Colon (tissue), 2 donors: ENCODE measurements at regions not wholly inside any gene's neighbourhood (a gene's known extent, or its start where the extent isn't known, plus 50 kb on each side); places are given as distances from the start of the nearest gene placed in this dataset.

ENCODE experiments used
- FAIRE-seq: peaks from 2 replicates; lab custom pipeline; 2012; peaks lifted over from hg19 to GRCh38; lab: Jason Lieb, UNC
- donor health status: control.
- donor health status: control.

- FAIRE-seq, result no peak
Measured at GRCh38 chr10:128978211-128978610, 488.8 kb upstream of the MGMT start.

DNA sequence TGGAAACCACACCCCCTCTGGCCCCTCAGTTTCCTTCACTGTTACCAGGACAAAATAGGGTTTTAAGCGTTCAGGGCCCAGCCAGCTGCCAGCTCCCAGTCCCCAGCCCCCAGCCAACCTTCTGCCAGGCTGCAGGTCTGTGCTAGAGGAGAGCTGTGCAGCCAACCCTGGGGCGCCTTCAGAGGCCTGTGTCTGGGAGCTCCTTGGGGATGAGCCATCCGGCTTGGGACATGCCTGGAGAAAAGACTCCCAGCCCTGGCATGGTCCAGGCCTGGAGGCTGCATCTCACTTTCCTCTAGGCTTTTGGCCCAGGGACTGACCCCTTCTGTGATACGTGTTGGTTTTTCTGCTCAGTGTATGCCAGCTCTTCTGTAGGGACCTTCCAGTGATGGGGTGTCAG lies 487.6 kb upstream of the MGMT start:
- no peak for FAIRE-seq

- no peak for FAIRE-seq
Measured at GRCh38 chr10:128981251-128981650, 485.8 kb upstream of the MGMT start.

DNA sequence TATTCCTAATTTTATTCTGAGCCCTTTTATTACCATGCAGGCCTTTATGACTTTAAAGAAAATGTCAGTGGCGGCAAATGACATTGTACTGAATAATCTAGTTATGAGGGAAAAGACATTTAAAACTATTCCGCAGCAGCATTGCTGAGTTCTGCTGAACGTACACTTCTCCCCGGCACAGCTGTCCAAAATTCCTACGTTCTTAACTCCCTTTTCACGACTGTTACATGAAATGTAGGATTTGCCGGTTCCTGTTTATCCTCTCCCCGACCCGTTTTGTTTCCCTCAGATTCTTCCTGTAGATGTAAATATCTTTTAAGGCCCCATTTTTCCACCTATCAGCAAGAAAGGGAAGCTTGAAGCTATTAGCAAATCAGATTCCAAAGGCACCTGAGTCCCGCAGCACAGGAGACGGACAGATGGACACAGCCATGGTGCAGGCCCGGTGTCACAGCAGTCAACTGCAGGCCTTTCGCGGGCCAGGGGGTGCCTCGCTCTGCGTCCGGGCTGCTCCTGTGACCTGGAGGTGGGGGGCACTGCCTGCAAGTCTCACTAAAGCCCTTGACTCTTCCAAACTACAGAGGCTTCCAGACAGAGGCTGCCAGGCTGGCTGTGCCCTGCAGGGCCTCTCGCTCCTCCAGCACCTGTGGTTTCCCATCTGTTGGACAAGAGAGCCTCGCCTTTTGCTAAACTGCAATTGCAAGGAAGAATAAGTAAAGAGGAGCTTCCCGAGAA lies 485.0 kb upstream of the MGMT start:
- no peak for FAIRE-seq

DNA sequence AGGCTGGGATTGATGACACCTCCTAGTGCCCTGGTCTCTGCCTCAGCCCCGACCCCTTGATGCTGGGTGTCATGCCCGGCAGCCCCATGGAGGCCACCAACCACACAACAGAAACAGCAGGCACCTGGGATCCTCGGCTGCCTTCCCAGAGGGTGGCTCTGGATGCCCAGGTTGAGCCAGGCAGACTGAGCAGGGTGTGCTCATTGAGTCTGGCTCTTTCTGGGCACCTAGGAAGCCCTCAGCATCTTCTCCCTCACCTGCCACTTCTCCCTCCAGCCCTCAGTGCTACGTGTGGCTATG lies 484.5 kb upstream of the MGMT start:
- no peak for FAIRE-seq

DNA sequence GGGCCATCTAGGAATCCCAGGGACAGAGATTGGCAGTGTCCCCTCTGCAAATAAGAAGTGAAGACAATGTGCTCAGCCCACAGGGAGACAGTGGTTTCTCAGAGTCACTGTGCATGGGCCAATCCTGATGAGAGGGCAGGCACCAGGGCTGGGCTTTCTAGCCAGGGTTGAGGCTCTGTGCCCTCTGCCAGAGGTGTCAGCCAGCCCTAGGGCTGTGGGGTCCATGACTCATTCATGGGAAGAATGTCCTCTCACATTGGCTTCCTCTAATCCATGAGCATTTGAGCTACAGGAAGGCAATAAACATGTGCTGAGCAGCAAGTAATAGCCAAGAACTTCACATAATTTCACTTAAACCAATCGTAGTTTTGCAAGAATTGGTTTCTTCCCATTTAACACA lies 482.0 kb upstream of the MGMT start:
- FAIRE-seq, result no peak

- no peak for FAIRE-seq
Measured at GRCh38 chr10:128990986-128991385, 476.1 kb upstream of the MGMT start.

DNA sequence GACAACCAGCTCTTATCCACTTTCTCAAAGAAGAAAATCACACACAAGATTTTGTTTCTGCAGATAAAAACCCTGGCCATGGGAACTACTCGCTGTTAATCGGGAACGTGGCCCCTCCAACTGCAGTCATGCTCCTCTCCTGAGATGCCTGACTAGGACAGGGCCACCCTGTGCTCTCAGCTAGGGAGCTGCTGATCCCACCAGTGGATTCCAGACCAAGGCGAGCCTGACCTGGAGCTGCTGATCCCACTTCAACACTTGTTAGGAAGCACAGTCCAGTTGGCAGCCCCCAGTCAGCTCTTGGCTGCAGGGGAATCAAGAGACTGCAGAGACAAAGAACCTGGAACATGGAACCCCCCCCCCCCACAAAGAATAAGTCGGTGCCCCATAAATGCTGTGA lies 474.3 kb upstream of the MGMT start:
- FAIRE-seq, result no peak

DNA sequence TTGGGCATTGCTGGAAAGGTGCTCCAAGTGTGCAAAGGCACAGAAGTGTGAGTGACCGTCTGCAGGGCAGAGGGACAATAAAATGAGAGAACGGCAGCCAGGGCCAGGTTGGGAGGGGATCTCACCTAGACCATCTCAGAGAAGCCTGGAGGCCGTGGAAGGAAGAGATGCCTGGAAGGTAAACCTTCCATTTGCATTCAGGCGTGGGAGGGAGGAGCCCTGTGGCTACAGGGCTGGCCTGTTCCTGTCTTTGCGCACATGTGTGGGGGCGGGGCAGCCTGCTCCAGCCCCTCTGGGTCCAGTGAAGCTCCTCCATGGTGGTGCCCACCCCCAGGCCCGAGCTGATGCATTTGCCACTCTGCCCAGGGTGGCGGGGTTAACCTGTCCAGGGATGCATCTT lies 473.6 kb upstream of the MGMT start:
- no peak for FAIRE-seq

- no peak for FAIRE-seq
Measured at GRCh38 chr10:128993911-128994538, 473.0 kb upstream of the MGMT start.

DNA sequence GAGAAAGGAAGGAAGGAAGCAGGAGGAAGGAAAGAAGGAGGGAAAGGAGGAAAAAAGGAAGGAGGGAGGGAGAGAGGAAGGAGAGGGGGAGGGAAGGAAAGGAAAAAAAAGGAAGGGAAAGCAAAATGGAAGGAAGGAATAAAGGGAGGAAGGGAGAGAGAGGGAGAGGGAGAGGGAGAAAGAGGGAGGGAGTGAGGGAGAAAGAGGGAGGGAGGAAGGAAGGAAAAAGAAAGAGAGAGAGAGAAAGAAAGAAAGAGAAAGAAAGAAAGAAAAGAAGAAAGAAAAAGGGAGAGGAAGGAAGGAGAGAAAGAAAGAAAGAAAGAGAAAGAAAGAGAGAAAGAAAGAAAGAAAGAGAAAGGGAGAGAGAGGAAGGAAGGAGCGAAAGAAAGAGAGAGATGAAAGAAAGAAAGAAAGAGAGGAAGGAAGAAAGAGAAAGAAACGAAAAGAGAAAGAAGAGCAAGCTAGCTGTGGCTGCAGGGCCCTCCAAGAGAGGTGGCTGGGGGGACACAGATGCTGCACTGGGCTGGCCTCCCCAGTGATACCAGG lies 472.4 kb upstream of the MGMT start:
- FAIRE-seq, result no peak

GRCh38 chr10:128995676-128996075 lies 471.4 kb upstream of the MGMT start:
- no peak for FAIRE-seq

- FAIRE-seq, result no peak
Measured at GRCh38 chr10:128996092-128996491, 470.9 kb upstream of the MGMT start.

GRCh38 chr10:128998101-128998805 lies 468.8 kb upstream of the MGMT start:
- no peak for FAIRE-seq

DNA sequence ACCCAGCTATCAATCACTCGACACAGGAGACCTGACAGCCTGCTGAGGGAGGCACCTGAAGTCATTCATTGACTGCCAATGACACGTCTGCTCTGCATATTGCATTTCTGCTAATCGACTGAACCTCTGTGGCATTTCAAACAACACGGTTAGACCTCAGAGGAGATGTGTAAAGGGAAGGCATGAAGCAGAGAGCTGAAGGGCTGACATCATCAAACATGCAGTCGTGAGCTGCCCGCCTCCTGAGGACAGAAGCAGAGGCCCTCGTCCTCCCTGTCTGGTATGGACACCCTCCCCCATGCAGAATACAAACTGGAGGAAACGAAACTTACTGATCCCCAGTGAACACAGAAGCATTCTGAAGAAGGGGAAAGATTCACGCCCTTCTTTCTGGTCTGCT lies 462.6 kb upstream of the MGMT start:
- no peak for FAIRE-seq

DNA sequence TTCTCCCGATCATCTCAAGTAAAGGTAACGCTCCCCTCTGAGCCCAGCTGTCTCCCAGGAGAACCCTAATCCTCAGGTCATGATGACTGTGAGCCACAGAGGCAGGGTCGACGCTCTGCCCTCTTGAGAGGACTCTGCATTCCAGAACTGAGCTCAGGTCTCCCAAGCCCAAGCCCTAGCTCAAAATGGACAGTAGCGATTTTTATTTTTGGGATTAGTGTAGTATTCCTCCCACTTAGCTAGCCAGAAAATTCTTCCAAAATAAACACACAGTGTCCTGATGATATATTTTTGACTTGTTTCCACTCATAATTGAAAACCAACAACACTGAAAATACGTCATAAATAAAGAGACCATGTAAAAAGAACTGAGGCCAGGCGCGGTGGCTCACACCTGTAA lies 462.0 kb upstream of the MGMT start:
- no peak for FAIRE-seq

DNA sequence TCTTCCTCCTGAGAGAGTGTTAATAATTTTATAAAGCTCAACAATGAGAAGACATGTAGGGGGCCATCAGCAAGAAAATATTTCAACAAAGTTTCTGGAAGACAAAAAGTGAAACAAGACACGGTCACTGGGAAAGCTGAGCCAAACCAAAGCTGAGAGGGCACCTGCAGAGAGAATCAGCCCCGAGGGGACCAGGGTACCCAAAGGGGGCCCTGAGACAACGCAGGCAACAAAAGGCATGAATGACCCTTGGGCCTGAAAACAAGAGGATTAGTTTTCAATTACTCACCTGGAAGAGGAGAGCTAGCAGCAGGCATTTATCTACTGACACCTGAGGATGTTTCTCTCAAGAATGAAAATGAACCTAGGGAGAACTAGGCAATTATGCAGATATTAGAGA lies 461.2 kb upstream of the MGMT start:
- FAIRE-seq, result no peak

DNA sequence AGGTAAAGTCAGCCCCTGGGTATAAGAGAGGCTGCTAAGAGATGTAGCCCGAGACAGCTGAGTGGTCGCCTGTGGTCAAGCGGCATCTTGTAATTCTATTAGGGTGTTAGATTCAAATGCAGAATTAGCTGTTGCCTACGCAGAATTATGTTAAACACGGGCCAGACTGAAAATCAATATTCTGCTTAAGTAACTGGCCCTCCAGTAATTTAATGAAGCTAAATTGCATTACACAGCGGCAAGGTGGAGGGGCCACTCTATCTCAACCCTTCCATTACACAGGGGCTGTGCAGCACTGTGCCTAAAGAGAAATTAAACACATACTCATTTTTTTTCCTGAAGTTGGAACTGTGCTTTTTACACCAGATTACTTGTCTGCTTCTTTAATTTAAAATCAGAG lies 448.5 kb upstream of the MGMT start:
- no peak for FAIRE-seq

DNA sequence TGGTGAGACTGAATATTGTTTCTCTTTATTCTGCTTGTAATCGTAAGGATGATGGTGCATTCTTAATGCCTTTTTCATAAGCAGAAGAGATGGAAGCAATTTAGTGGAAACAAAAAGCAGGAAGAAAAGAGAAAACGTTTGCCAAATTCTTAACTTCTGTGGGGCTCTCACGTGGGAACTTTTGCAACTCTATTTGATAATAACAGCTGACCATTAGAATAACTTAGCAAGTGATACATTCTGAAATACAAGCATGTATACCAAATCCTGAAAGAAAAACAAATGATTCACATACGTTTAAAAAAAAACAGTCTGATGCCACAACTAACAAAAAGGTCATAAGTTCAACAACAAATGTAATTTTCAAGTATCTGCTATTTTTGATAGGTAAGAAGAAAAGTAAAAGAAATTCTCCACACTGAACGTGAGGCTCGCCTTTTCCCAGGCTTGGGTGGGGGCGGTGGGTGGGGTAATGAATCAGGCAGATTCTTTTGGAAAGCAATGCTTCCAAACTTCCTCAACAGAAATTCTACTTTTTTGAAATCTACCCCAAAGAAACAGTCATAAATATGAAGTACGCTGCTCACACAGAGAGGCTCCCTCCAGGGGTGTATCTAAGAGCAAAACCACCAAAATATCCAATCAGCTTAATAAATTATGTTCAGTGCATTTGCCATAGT lies 446.2 kb upstream of the MGMT start:
- FAIRE-seq, result no peak

GRCh38 chr10:129021594-129022304 lies 445.3 kb upstream of the MGMT start:
- FAIRE-seq, result no peak

GRCh38 chr10:129023082-129023481 lies 444.0 kb upstream of the MGMT start:
- no peak for FAIRE-seq

DNA sequence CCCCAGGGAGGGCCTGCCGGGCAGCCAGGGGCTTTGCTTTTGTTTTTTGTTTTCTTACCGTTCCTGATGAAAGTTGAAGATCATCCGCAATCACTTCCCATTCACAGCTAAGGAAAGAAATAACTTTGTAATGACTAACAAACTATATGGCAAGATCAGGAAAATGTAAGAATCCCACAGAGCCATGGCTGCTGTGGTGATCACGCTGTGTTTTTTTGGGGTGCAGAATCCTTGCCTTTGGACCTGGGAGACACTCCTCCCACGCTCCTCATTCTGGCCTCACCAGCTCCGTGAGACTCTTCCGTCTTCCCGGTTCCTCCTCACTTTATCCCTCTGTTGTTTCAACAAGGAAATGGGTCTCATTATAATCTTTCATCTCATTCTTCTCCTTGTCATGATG lies 443.0 kb upstream of the MGMT start:
- FAIRE-seq, result no peak
